HG02938 (cell line): ENCODE measurements at regions not wholly inside any gene's neighbourhood (a gene's known extent, or its start where the extent isn't known, plus 50 kb on each side); places are given as distances from the start of the nearest gene placed in this dataset.
"Not testable (repeated sequence)": the region's sequence is repeated elsewhere in the genome, so short reads cannot be mapped to it uniquely, and the experiment has no call there.

ENCODE experiments used
- ATAC-seq: cut with Tn5 transposase; IDR thresholded peaks from one replicate; pipeline ENCODE4 v1.9.1; 2021; ENCODE audit warnings: mild to moderate bottlenecking, moderate library complexity; ENCODE audit not compliant: unreplicated experiment

- no peak for ATAC-seq
These were observed 82.8 kb downstream of the BTG1 start for GRCh38 chr12:92062539-92063493.

GRCh38 chr12:92061061-92061460 is 84.6 kb downstream of the BTG1 start:
- no peak for ATAC-seq

- ATAC-seq: no peak
These were observed 85.7 kb downstream of the BTG1 start for GRCh38 chr12:92059960-92060359.

- peak; percentile 63 for ATAC-seq
These were observed 87.0 kb downstream of the BTG1 start for GRCh38 chr12:92058664-92059063.

GRCh38 chr12:92056756-92057155 is 88.9 kb downstream of the BTG1 start:
- not testable (repeated sequence) for ATAC-seq

GRCh38 chr12:92056290-92056689 is 89.4 kb downstream of the BTG1 start:
- no peak for ATAC-seq

GRCh38 chr12:92055877-92056276 is 89.8 kb downstream of the BTG1 start:
- no peak for ATAC-seq

- no peak for ATAC-seq
These were observed 94.2 kb downstream of the BTG1 start for GRCh38 chr12:92051441-92051840.

GRCh38 chr12:92049403-92049802 is 96.2 kb downstream of the BTG1 start:
- no peak for ATAC-seq

GRCh38 chr12:92047393-92047826 is 98.2 kb downstream of the BTG1 start:
- no peak for ATAC-seq

GRCh38 chr12:92046557-92047392 is 98.9 kb downstream of the BTG1 start:
- ATAC-seq: no peak

- ATAC-seq: no peak
These were observed 99.8 kb downstream of the BTG1 start for GRCh38 chr12:92045852-92046251.

- no peak for ATAC-seq
These were observed 101.2 kb downstream of the BTG1 start for GRCh38 chr12:92044435-92044834.

- ATAC-seq: no peak
These were observed 102.7 kb downstream of the BTG1 start for GRCh38 chr12:92042791-92043531.

- ATAC-seq: no peak
These were observed 103.9 kb downstream of the BTG1 start for GRCh38 chr12:92041742-92042141.

GRCh38 chr12:92039046-92039445 is 106.6 kb downstream of the BTG1 start:
- ATAC-seq: no peak

- no peak for ATAC-seq
These were observed 107.2 kb downstream of the BTG1 start for GRCh38 chr12:92038476-92038875.

- no peak for ATAC-seq
These were observed 108.7 kb downstream of the BTG1 start for GRCh38 chr12:92036771-92037453.

GRCh38 chr12:92036061-92036620 is 109.5 kb downstream of the BTG1 start:
- ATAC-seq: no peak

- no peak for ATAC-seq
These were observed 110.2 kb downstream of the BTG1 start for GRCh38 chr12:92035477-92035876.
